Tibial nerve (tissue), 4 donors: ENCODE measurements at regions not wholly inside any gene's neighbourhood (a gene's known extent, or its start where the extent isn't known, plus 50 kb on each side); places are given as distances from the start of the nearest gene placed in this dataset.

Experiments
- CTCF ChIP-seq, 5 experiments: fragments of 200-600 bp in 3 of 5; fragments of 450-650 bp in 2 of 5; sonication (generic) in 3 of 5; IDR thresholded peaks; one replicate each; pipeline ENCODE4 v1.5.1; 2016 to 2019; ENCODE audit warnings: antibody characterized with exemption in 5 of 5, mild to moderate bottlenecking in 3 of 5, moderate library complexity in 2 of 5
- EP300 ChIP-seq, 2 donors: sonication (generic); formaldehyde crosslinking; IDR thresholded peaks; one replicate each; pipeline ENCODE4 v1.6.1; 2017; ENCODE audit warnings: antibody characterized with exemption in 2 of 2, mild to moderate bottlenecking in 1 of 2
- POLR2A ChIP-seq, 2 donors: fragments of 450-650 bp; IDR thresholded peaks; one replicate each; pipeline ENCODE4 v1.6.1; 2017; ENCODE audit warnings: antibody characterized with exemption in 2 of 2, mild to moderate bottlenecking in 2 of 2, moderate library complexity in 2 of 2

DNA sequence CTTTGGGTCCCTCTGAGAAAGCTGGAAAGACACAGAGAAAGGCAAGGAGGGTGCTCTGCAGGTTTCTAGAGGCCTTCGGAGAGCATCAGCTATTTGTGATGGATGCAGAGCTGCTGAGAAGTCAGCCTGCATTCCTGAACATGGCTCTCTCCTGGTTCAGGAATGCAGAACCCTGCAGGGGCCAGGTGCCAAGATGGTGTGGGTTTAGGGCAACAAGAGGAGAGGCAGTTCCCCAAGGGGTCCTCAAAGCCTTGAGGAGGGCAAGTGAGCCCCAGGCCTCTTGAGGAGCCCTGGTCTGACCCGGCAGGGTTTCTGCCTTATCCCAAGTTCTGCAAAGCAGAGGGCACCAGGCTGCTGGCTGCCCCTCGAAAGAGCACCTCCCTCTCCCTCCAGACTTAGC lies 93.3 kb downstream of the HS1BP3 start:
- TF ChIP-seq POLR2A (IDR thresholded peaks at IDR 0.05) = no peak
- TF ChIP-seq CTCF (IDR thresholded peaks at IDR 0.05) = no peak
- TF ChIP-seq EP300 (IDR thresholded peaks at IDR 0.05) = no peak
